ENCODE measurements at regions not wholly inside any gene's neighbourhood (a gene's known extent, or its start where the extent isn't known, plus 50 kb on each side); places are given as distances from the start of the nearest gene placed in this dataset.
A peak's percentile ranks its signal among the peaks of the same experiment; 100 is the strongest.

GRCh38 chr6:140541288-140541687 lies 1166.8 kb upstream of the CITED2 start:
- H3K4me1 ChIP-seq, result no peaks in the 10 kb centered on the region
- H3K27me3 ChIP-seq (ENCODE audit: low read depth), result no peaks in the 10 kb centered on the region
- no peaks in the 10 kb centered on the region for H3K9me3 ChIP-seq
- no peak overlapping the region for H3K27ac ChIP-seq
- ATAC-seq, result no peak
- H3K36me3 ChIP-seq, result no peaks in the 10 kb centered on the region
- no peak for TF ChIP-seq CTCF (IDR thresholded peaks at IDR 0.05)
- intact Hi-C loops (cut with DNase I), result no loop called here
- no peak for DNase-seq
- no peak overlapping the region for H3K4me3 ChIP-seq

GRCh38 chr6:140540743-140541142 lies 1166.3 kb upstream of the CITED2 start:
- Histone ChIP-seq H3K4me3 (no peak overlapping the region), H3K27ac (no peak overlapping the region), H3K27me3 (ENCODE audit: low read depth) (no peaks in the 10 kb centered on the region), H3K9me3 (no peaks in the 10 kb centered on the region), H3K36me3 (no peaks in the 10 kb centered on the region), H3K4me1 (no peaks in the 10 kb centered on the region)
- no peak for TF ChIP-seq CTCF (IDR thresholded peaks at IDR 0.05)
- DNase-seq (no peak), ATAC-seq (no peak)
- intact Hi-C loops (cut with DNase I), result no loop called here

GRCh38 chr6:140538926-140539325 lies 1164.5 kb upstream of the CITED2 start:
- Histone ChIP-seq H3K27ac (no peak overlapping the region), H3K4me1 (no peaks in the 10 kb centered on the region), H3K36me3 (no peaks in the 10 kb centered on the region), H3K9me3 (peaks cover 4% of the 10 kb centered on the region), H3K27me3 (ENCODE audit: low read depth) (no peaks in the 10 kb centered on the region), H3K4me3 (no peak overlapping the region)
- DNase-seq, result no peak
- ATAC-seq, result no peak
- intact Hi-C loops (cut with DNase I), result no loop called here
- TF ChIP-seq CTCF (IDR thresholded peaks at IDR 0.05), result no peak

DNA sequence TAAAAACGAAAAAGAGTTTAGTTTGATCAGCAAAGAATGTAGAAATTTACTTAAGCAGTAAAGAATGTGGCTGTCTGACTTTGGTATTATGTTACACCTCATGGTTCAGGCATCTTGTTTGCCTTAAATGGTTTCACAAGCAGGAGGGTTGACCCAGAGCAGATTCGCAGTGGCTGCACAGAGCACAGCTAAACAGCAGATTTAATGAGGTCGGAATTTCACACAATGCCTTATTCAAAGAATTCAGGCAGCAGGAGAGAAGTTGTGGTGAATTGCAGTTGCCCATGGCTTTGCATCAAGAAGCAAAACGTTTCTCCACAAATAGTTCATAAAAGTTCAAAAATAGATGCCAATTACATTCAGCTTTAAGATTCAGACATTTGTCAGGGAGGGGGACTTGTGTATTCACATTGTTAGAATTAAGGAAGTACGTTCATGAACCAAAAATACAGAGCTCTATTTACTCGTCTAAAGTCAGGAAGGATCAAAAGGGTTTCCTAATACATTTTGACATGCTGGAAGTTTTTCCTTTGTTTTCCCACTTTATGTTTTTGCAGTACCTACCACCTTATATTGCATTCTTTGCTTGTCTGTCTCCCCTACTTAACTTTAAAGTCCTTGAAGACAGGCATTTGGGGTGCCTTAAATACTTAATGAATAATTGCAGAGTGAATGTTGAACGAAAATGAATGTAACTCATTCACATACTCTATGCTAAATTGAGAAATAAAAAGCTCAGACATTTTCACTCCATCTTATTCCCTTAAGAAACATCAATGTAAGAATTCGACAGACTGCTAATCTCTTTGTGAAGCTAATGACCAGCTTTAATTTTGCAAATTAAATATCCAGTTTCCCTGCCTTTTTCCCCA lies 1163.6 kb upstream of the CITED2 start:
- H3K9me3 ChIP-seq, result peaks cover 4% of the 10 kb centered on the region
- intact Hi-C loops (cut with DNase I), result no loop called here
- DNase-seq, result no peak
- peak overlapping the region; percentile 40 for H3K27ac ChIP-seq
- ATAC-seq, result peak; percentile 59 to 88
- TF ChIP-seq CTCF (IDR thresholded peaks at IDR 0.05), result no peak
- no peak overlapping the region for H3K4me3 ChIP-seq
- H3K27me3 ChIP-seq (ENCODE audit: low read depth), result no peaks in the 10 kb centered on the region
- no peaks in the 10 kb centered on the region for H3K4me1 ChIP-seq
- no peaks in the 10 kb centered on the region for H3K36me3 ChIP-seq

- no peak for TF ChIP-seq CTCF (IDR thresholded peaks at IDR 0.05)
Measured at GRCh38 chr6:140537211-140537610, 1162.8 kb upstream of the CITED2 start.

More at GRCh38 chr6:140537211-140537610, 1162.8 kb upstream of the CITED2 start:
- Histone ChIP-seq H3K36me3 (no peaks in the 10 kb centered on the region), H3K4me1 (no peaks in the 10 kb centered on the region), H3K27me3 (ENCODE audit: low read depth) (no peaks in the 10 kb centered on the region), H3K4me3 (no peak overlapping the region), H3K27ac (peak overlapping the region; percentile 40), H3K9me3 (peaks cover 4% of the 10 kb centered on the region)
- intact Hi-C loops (cut with DNase I), result no loop called here
- ATAC-seq (no peak), DNase-seq (no peak)

All from lower lobe of right lung (tissue), 2 donors.